HCT116 (cell line): ENCODE measurements at regions not wholly inside any gene's neighbourhood (a gene's known extent, or its start where the extent isn't known, plus 50 kb on each side); places are given as distances from the start of the nearest gene placed in this dataset.

Experiments used
- ATF3 ChIP-seq: IDR thresholded peaks from 2 replicates; pipeline ENCODE4 v1.6.1; 2012
- CTCF ChIP-seq, 3 experiments: fragments of 200-600 bp in 1 of 3; sonication (generic) in 1 of 3; IDR thresholded peaks in 2 of 3; conservative IDR thresholded peaks in 1 of 3; 2 replicates each; pipeline ENCODE4 v1.5.1; 2012 to 2017; ENCODE audit warnings: low read depth in 2 of 3, low read length in 2 of 3, antibody characterized with exemption in 1 of 3, borderline replicate concordance in 1 of 3, control low read depth in 1 of 3, mild to moderate bottlenecking in 1 of 3, mixed read lengths in 1 of 3, mixed run types in 1 of 3, moderate library complexity in 1 of 3; ENCODE audit not compliant: insufficient read depth in 1 of 3
- EZH2 ChIP-seq: fragments of 200-600 bp; sonication (generic); IDR thresholded peaks from 2 replicates; pipeline ENCODE4 v1.6.1; 2017; ENCODE audit warnings: antibody characterized with exemption, mixed run types
- POLR2AphosphoS5 ChIP-seq: IDR thresholded peaks from 2 replicates; pipeline ENCODE4 v1.6.1; 2011; ENCODE audit warnings: mild to moderate bottlenecking, low read depth, low read length, moderate library complexity
- SP1 ChIP-seq: IDR thresholded peaks from 2 replicates; pipeline ENCODE4 v1.6.1; 2012; ENCODE audit warnings: low read depth

- TF ChIP-seq CTCF (IDR thresholded peaks at IDR 0.05 in 2 of 3, conservative IDR thresholded peaks at IDR 0.05 in 1 of 3; ENCODE audit: borderline replicate concordance in 1 of 3, insufficient read depth in 1 of 3, low read depth in 2 of 3, low read length in 2 of 3) (peak in 1 of 3 experiments; percentile 24; a peak in 2 of 6 replicates), ATF3 (no peak), SP1 (no peak), EZH2 (no peak), POLR2AphosphoS5 (no peak)
Observed at GRCh38 chr2:176830362-176830761, 382.2 kb upstream of the HNRNPA3 start.
